Calu3 (cell line): ENCODE measurements at regions not wholly inside any gene's neighbourhood (a gene's known extent, or its start where the extent isn't known, plus 50 kb on each side); places are given as distances from the start of the nearest gene placed in this dataset.

ENCODE experiments used
- BruUV-seq: library from RNA; stranded (reverse); fragments of 400-500 nt; replicated peaks from 2 replicates; lab custom pipeline; 2021; lab: Mats Ljungman, UMichigan
- CTCF ChIA-PET: fragments of 300-600 bp; sonication (Branson Sonifier 250); formaldehyde crosslinking; loops from one replicate; lab custom pipeline; 2022; ENCODE audit warnings: antibody characterized with exemption; lab: Charles Lee
- DNase-seq: peaks from one replicate; pipeline ENCODE4 v3.0.0; 2022
- H3K27ac Mint-ChIP-seq: one replicate; pipeline ENCODE4 v1.8.0; 2022; ENCODE audit warnings: mixed read lengths; ENCODE audit not compliant: unreplicated experiment
- H3K27me3 Mint-ChIP-seq: one replicate; pipeline ENCODE4 v1.8.0; 2022; ENCODE audit warnings: mixed read lengths; ENCODE audit not compliant: unreplicated experiment
- H3K36me3 Mint-ChIP-seq: one replicate; pipeline ENCODE4 v1.8.0; 2022; ENCODE audit warnings: mild to moderate bottlenecking, moderate library complexity, mixed read lengths; ENCODE audit not compliant: insufficient read depth, unreplicated experiment
- H3K4me1 Mint-ChIP-seq: one replicate; pipeline ENCODE4 v1.8.0; 2022; ENCODE audit warnings: mild to moderate bottlenecking, low read depth, mixed read lengths; ENCODE audit not compliant: unreplicated experiment
- H3K4me3 Mint-ChIP-seq: one replicate; pipeline ENCODE4 v1.8.0; 2022; ENCODE audit warnings: mild to moderate bottlenecking, low read depth, moderate library complexity, mixed read lengths; ENCODE audit not compliant: unreplicated experiment
- H3K9me3 Mint-ChIP-seq: one replicate; pipeline ENCODE4 v1.8.0; 2022; ENCODE audit warnings: low read depth, mixed read lengths; ENCODE audit not compliant: unreplicated experiment
- CTCF ChIP-seq: fragments of 200-600 bp; IDR thresholded peaks from one replicate; pipeline ENCODE4 v1.8.0; 2022; ENCODE audit warnings: antibody characterized with exemption; ENCODE audit not compliant: unreplicated experiment
- intact Hi-C: fragments of 100-400 bp; cut with micrococcal nuclease; formaldehyde crosslinking; loops from one replicate; pipeline ENCODE4 v1.10.0; 2022; ENCODE audit not compliant: unreplicated experiment

- CTCF ChIA-PET = no interaction called here
- intact Hi-C loops = no loop called here
- no peak overlapping the region for H3K27ac Mint-ChIP-seq
- no peaks in the 10 kb centered on the region for H3K36me3 Mint-ChIP-seq
- BruUV-seq = no TSS peak
- TF ChIP-seq CTCF = no peak
- peaks cover 28% of the 10 kb centered on the region for H3K9me3 Mint-ChIP-seq
- H3K4me3 Mint-ChIP-seq = no peak overlapping the region
- H3K4me1 Mint-ChIP-seq = no peaks in the 10 kb centered on the region
- H3K27me3 Mint-ChIP-seq = no peaks in the 10 kb centered on the region
- DNase-seq = no peak
Observed at GRCh38 chr16:8099586-8099985, 490.7 kb downstream of the TMEM114 start.

DNA sequence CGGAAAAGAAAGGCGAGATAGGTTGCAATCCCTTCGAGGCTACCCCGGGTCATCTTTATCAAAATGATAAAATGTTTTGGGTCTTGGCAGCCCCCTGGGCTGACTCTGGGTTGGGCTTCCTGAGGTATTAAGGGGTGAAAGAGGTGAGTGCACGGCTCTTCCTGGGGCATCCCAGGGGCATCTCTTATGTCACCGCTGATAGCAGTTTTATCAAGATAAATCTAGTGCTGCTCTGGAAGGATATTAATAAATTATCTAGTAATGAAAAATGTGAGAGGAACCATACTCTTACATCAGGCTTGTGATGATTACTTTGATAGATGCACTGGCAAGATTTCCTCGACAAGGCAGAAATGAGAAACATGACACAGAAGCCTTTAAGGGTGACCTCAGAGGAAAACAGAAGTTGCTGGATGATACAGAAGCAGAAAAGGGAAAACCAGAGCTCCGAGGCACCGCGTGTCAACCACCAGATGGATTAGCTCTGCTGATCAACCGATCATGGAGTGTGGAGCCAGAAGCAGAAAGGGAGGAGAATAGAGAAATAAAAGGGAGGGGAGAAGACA is 491.3 kb downstream of the TMEM114 start:
- intact Hi-C loops = no loop called here
- Mint-ChIP-seq H3K4me1 (no peaks in the 10 kb centered on the region), H3K27me3 (no peaks in the 10 kb centered on the region), H3K36me3 (no peaks in the 10 kb centered on the region), H3K4me3 (no peak overlapping the region), H3K9me3 (peaks cover 27% of the 10 kb centered on the region), H3K27ac (no peak overlapping the region)
- CTCF ChIA-PET = no interaction called here
- no peak for TF ChIP-seq CTCF
- BruUV-seq = no TSS peak
- no peak for DNase-seq

DNA sequence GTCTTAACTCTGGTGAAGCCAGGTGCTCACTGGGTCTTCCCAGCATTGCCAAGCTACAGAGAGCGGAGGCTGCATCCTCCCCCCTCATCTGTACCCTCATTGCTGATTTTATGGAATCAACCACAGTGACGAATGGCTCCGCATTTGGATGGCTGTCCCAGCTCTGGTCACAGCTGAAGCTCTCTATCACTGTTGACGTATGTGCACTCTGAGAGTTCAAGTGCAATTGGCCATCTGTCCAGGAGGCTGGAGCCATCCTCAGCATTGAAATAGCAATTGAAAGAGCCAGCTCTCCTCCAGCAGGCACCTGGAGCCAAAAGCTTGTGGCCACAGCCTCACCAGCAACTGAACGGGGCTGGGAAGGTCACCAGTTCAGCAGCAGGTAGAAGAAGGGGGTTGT is 494.1 kb downstream of the TMEM114 start:
- no TSS peak for BruUV-seq
- intact Hi-C loops = no loop called here
- H3K9me3 Mint-ChIP-seq = peaks cover 28% of the 10 kb centered on the region
- H3K27me3 Mint-ChIP-seq = no peaks in the 10 kb centered on the region
- no peak overlapping the region for H3K4me3 Mint-ChIP-seq
- no peak for DNase-seq
- no peaks in the 10 kb centered on the region for H3K36me3 Mint-ChIP-seq
- no peak overlapping the region for H3K27ac Mint-ChIP-seq
- no peaks in the 10 kb centered on the region for H3K4me1 Mint-ChIP-seq
- TF ChIP-seq CTCF = no peak
- CTCF ChIA-PET = interaction anchor here (0.6 kb wide), 1 partner anchor 10 kb away, joined by 3 read pairs; no protein-coding TSS in a partner anchor

DNA sequence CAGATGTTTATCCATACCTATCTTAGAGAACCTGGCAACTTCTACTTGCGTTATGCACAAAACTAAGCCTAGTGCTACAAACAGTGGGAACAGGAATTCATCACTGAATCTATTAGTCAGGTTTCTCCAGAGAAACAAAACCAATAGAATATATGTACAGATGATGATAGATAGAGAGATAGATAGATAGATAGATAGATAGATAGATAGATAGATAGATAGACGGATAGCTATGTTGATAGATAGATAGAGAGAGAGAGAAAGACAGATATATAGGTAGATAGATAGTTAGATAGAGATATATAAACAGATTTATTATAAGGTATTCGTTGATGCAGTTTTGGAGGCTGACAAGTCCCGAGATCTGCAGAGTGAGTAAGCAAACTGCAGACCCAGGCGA is 495.6 kb downstream of the TMEM114 start:
- Mint-ChIP-seq H3K36me3 (no peaks in the 10 kb centered on the region), H3K27ac (no peak overlapping the region), H3K4me3 (no peak overlapping the region), H3K9me3 (peaks cover 26% of the 10 kb centered on the region), H3K4me1 (no peaks in the 10 kb centered on the region), H3K27me3 (no peaks in the 10 kb centered on the region)
- no TSS peak for BruUV-seq
- intact Hi-C loops = no loop called here
- CTCF ChIA-PET = no interaction called here
- DNase-seq = no peak
- no peak for TF ChIP-seq CTCF
